OCI-LY7 (cell line): ENCODE measurements at regions not wholly inside any gene's neighbourhood (a gene's known extent, or its start where the extent isn't known, plus 50 kb on each side); places are given as distances from the start of the nearest gene placed in this dataset.

Experiments
- BruUV-seq: library from RNA; stranded (reverse); fragments of 400-500 nt; replicated peaks from 2 replicates; lab custom pipeline; 2021; lab: Mats Ljungman, UMichigan
- CTCF ChIA-PET: fragments of 300-600 bp; sonication (Branson Sonifier 250); formaldehyde crosslinking; loops from one replicate; lab custom pipeline; 2022; ENCODE audit warnings: antibody characterized with exemption; ENCODE audit not compliant: unreplicated experiment; lab: Charles Lee
- POLR2A ChIA-PET: fragments of 300-600 bp; sonication (Branson Sonifier 250); formaldehyde crosslinking; loops from one replicate; lab custom pipeline; 2022; ENCODE audit warnings: antibody characterized with exemption; lab: Charles Lee
- DNase-seq: peaks from one replicate; pipeline ENCODE4 v3.0.0-alpha.2; 2015; ENCODE audit warnings: low spot score
- H2AFZ ChIP-seq: fragments of 200-600 bp; sonication (generic), shearing (Covaris generic); 2 replicates; pipeline ENCODE4 v1.6.1; 2014; ENCODE audit warnings: mild to moderate bottlenecking, antibody characterized with exemption, low read length, moderate library complexity
- H3K27ac ChIP-seq: fragments of 200-600 bp; sonication (generic); 2 replicates; pipeline ENCODE4 v1.5.1; 2014; ENCODE audit warnings: mixed run types, low read depth, mild to moderate bottlenecking, moderate library complexity, low read length, inconsistent platforms; ENCODE audit not compliant: poor library complexity, severe bottlenecking
- H3K36me3 ChIP-seq: fragments of 200-600 bp; sonication (generic); 2 replicates; pipeline ENCODE4 v1.6.1; 2014; ENCODE audit warnings: mild to moderate bottlenecking, antibody characterized with exemption, low read length, moderate library complexity, mixed read lengths; ENCODE audit not compliant: insufficient read depth
- H3K4me1 ChIP-seq: fragments of 200-600 bp; sonication (generic); 2 replicates; pipeline ENCODE4 v1.5.1; 2014; ENCODE audit warnings: mild to moderate bottlenecking, low read length; ENCODE audit not compliant: insufficient read depth, poor library complexity, severe bottlenecking
- H3K4me2 ChIP-seq: fragments of 200-600 bp; sonication (generic); 2 replicates; pipeline ENCODE4 v1.6.1; 2014; ENCODE audit warnings: mild to moderate bottlenecking, low read length
- H3K4me3 ChIP-seq: fragments of 200-600 bp; sonication (generic); 2 replicates; pipeline ENCODE4 v1.5.1; 2014; ENCODE audit warnings: mild to moderate bottlenecking, low read depth, low read length; ENCODE audit not compliant: poor library complexity, severe bottlenecking
- H3K79me2 ChIP-seq: fragments of 200-600 bp; sonication (generic); 2 replicates; pipeline ENCODE4 v1.6.1; 2016; ENCODE audit warnings: low read depth, mild to moderate bottlenecking, low read length, moderate library complexity, mixed read lengths; ENCODE audit not compliant: insufficient read depth
- H3K9me2 ChIP-seq: fragments of 200-600 bp; sonication (generic); 2 replicates; pipeline ENCODE4 v1.6.1; 2016; ENCODE audit warnings: mild to moderate bottlenecking, low read length, mixed read lengths; ENCODE audit not compliant: insufficient read depth
- H3K9me3 ChIP-seq: fragments of 200-600 bp; sonication (generic); 2 replicates; pipeline ENCODE4 v1.6.1; 2014; ENCODE audit warnings: mild to moderate bottlenecking, mixed run types, low read length, mixed read lengths
- H4K20me1 ChIP-seq: fragments of 200-600 bp; sonication (generic); 2 replicates; pipeline ENCODE4 v1.6.1; 2014; ENCODE audit warnings: mild to moderate bottlenecking, antibody characterized with exemption, low read length, moderate library complexity, mixed read lengths; ENCODE audit not compliant: insufficient read depth
- CTCF ChIP-seq: fragments of 200-600 bp; sonication (generic); conservative IDR thresholded peaks from 2 replicates; pipeline ENCODE4 v1.5.1; 2014; ENCODE audit warnings: mild to moderate bottlenecking, antibody characterized with exemption, low read length, moderate library complexity, mixed read lengths
- EZH2phosphoT487 ChIP-seq: fragments of 200-600 bp; sonication (generic); IDR thresholded peaks from 2 replicates; pipeline ENCODE4 v1.6.1; 2018; ENCODE audit warnings: low read depth, borderline replicate concordance, mild to moderate bottlenecking, mixed run types, antibody characterized with exemption, low read length, moderate library complexity, mixed read lengths
- intact Hi-C: fragments of 100-400 bp; cut with micrococcal nuclease; formaldehyde crosslinking; loops from one replicate; pipeline ENCODE4 v1.10.0; 2022; ENCODE audit not compliant: unreplicated experiment

GRCh38 chr14:87430810-87431209 lies 562.2 kb downstream of the GALC start:
- Histone ChIP-seq H3K9me2 (no peaks in the 10 kb centered on the region), H4K20me1 (no peaks in the 10 kb centered on the region), H3K4me3 (no peak overlapping the region), H3K4me1 (no peaks in the 10 kb centered on the region), H3K36me3 (no peaks in the 10 kb centered on the region), H3K27ac (no peak overlapping the region), H3K9me3 (no peaks in the 10 kb centered on the region), H2AFZ (no peak overlapping the region), H3K79me2 (no peaks in the 10 kb centered on the region), H3K4me2 (no peak overlapping the region)
- CTCF ChIA-PET, result no interaction called here
- intact Hi-C loops, result no loop called here
- no peak for DNase-seq
- TF ChIP-seq EZH2phosphoT487, result no peak
- POLR2A ChIA-PET, result no interaction called here
- no TSS peak for BruUV-seq

GRCh38 chr14:87430214-87430613 lies 562.8 kb downstream of the GALC start:
- H3K4me1 ChIP-seq, result no peaks in the 10 kb centered on the region
- TF ChIP-seq CTCF (no peak), EZH2phosphoT487 (no peak)
- CTCF ChIA-PET, result no interaction called here

GRCh38 chr14:87419925-87420324 lies 573.1 kb downstream of the GALC start:
- Histone ChIP-seq H3K36me3 (no peaks in the 10 kb centered on the region), H3K27ac (no peak overlapping the region), H2AFZ (no peak overlapping the region), H3K4me2 (no peak overlapping the region), H4K20me1 (no peaks in the 10 kb centered on the region), H3K79me2 (no peaks in the 10 kb centered on the region), H3K9me3 (no peaks in the 10 kb centered on the region), H3K4me1 (no peaks in the 10 kb centered on the region), H3K9me2 (no peaks in the 10 kb centered on the region), H3K4me3 (no peak overlapping the region)
- TF ChIP-seq EZH2phosphoT487 (no peak), CTCF (no peak)
- intact Hi-C loops, result no loop called here
- POLR2A ChIA-PET, result interaction anchor here (1.2 kb wide), 1 partner anchor 11 kb away, joined by 3 read pairs; no protein-coding TSS in a partner anchor
- CTCF ChIA-PET, result no interaction called here
- DNase-seq, result no peak
- BruUV-seq, result no TSS peak

More at GRCh38 chr14:87430214-87430613, 562.8 kb downstream of the GALC start:
- no peak overlapping the region for H3K27ac ChIP-seq
- no peaks in the 10 kb centered on the region for H3K79me2 ChIP-seq
- H3K4me2 ChIP-seq, result no peak overlapping the region
- POLR2A ChIA-PET, result no interaction called here
- H3K9me3 ChIP-seq, result no peaks in the 10 kb centered on the region
- BruUV-seq, result no TSS peak
- H2AFZ ChIP-seq, result no peak overlapping the region
- H4K20me1 ChIP-seq, result no peaks in the 10 kb centered on the region
- H3K4me3 ChIP-seq, result no peak overlapping the region
- DNase-seq, result no peak
- intact Hi-C loops, result no loop called here
- H3K9me2 ChIP-seq, result no peaks in the 10 kb centered on the region
- no peaks in the 10 kb centered on the region for H3K36me3 ChIP-seq
